GM08714 (cell line): ENCODE measurements at regions not wholly inside any gene's neighbourhood (a gene's known extent, or its start where the extent isn't known, plus 50 kb on each side); places are given as distances from the start of the nearest gene placed in this dataset.
"Not testable (repeated sequence)": the region's sequence is repeated elsewhere in the genome, so short reads cannot be mapped to it uniquely, and the experiment has no call there.

ENCODE experiments used
- H3K4me3 ChIP-seq: fragments of 200-500 bp; sonication (Bioruptor generic); 2 replicates; pipeline ENCODE4 v1.5.1; 2014; ENCODE audit warnings: mild to moderate bottlenecking, low read length, inconsistent platforms
- ZNF274 ChIP-seq: IDR thresholded peaks from 2 replicates; pipeline ENCODE4 v1.6.1; 2012; ENCODE audit warnings: mild to moderate bottlenecking, low read depth, low read length

GRCh38 chr12:105671720-105672119 is 341.2 kb downstream of the C12orf75 start:
- no peak for TF ChIP-seq ZNF274
- H3K4me3 ChIP-seq = no peak overlapping the region

- TF ChIP-seq ZNF274 = no peak
- H3K4me3 ChIP-seq = no peak overlapping the region
Observed at GRCh38 chr12:105672121-105672975, 341.9 kb downstream of the C12orf75 start.

- TF ChIP-seq ZNF274 = no peak
- no peak overlapping the region for H3K4me3 ChIP-seq
Observed at GRCh38 chr12:105674871-105675699, 344.6 kb downstream of the C12orf75 start.

- no peak for TF ChIP-seq ZNF274
- H3K4me3 ChIP-seq = no peak overlapping the region
Observed at GRCh38 chr12:105676694-105677093, 346.2 kb downstream of the C12orf75 start.

- no peak for TF ChIP-seq ZNF274
- H3K4me3 ChIP-seq = no peak overlapping the region
Observed at GRCh38 chr12:105677672-105678071, 347.2 kb downstream of the C12orf75 start.

GRCh38 chr12:105679982-105680381 is 349.5 kb downstream of the C12orf75 start:
- TF ChIP-seq ZNF274 = no peak
- H3K4me3 ChIP-seq = no peak overlapping the region

GRCh38 chr12:105681341-105681740 is 350.9 kb downstream of the C12orf75 start:
- no peak for TF ChIP-seq ZNF274
- H3K4me3 ChIP-seq = no peak overlapping the region

- H3K4me3 ChIP-seq = not testable (repeated sequence)
Observed at GRCh38 chr12:105682821-105683220, 352.3 kb downstream of the C12orf75 start.

- H3K4me3 ChIP-seq = not testable (repeated sequence)
Observed at GRCh38 chr12:105683836-105684235, 353.3 kb downstream of the C12orf75 start.

- no peak for TF ChIP-seq ZNF274
- H3K4me3 ChIP-seq = no peak overlapping the region
Observed at GRCh38 chr12:105698075-105698474, 367.6 kb downstream of the C12orf75 start.

GRCh38 chr12:105699209-105699608 is 368.7 kb downstream of the C12orf75 start:
- TF ChIP-seq ZNF274 = no peak

GRCh38 chr12:105704787-105705186 is 374.3 kb downstream of the C12orf75 start:
- no peak for TF ChIP-seq ZNF274
- H3K4me3 ChIP-seq = no peak overlapping the region

More at GRCh38 chr12:105699209-105699608, 368.7 kb downstream of the C12orf75 start:
- no peak overlapping the region for H3K4me3 ChIP-seq

- TF ChIP-seq ZNF274 = no peak
- no peak overlapping the region for H3K4me3 ChIP-seq
Observed at GRCh38 chr12:105705235-105705634, 374.7 kb downstream of the C12orf75 start.

- no peak overlapping the region for H3K4me3 ChIP-seq
- TF ChIP-seq ZNF274 = no peak
Observed at GRCh38 chr12:105705765-105706164, 375.3 kb downstream of the C12orf75 start.
